ENCODE measurements at regions not wholly inside any gene's neighbourhood (a gene's known extent, or its start where the extent isn't known, plus 50 kb on each side); places are given as distances from the start of the nearest gene placed in this dataset.

- no peak for DNase-seq
- 70 to 71% methylated on average over 5 of the region's 5 CpGs for WGBS, 2 donors
Observed at GRCh38 chr2:235219048-235219447, 267.2 kb downstream of the SH3BP4 start.

DNA sequence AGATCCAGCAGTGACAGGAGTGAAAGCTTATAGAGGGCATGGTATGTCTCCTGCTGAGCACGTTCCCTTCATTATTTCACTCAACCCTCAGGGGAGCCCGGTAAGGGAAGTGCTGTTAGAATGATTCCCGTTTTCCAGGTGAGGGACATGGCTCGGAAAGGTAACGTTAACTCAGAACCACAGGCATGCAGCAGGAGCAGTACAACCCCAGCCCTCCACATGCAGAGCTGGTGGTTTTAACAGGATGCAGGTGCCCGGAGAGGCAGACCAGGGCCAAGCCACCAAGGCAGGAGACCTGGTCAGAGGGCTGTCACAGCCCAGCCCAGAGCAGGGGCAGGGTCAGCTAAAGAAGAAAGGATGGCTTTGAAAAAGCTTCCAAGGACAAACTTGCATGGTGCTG is 268.5 kb downstream of the SH3BP4 start:
- H3K4me3 ChIP-seq, result no peak overlapping the region
- no peak overlapping the region for H3K27ac ChIP-seq
- TF ChIP-seq EP300 (IDR thresholded peaks at IDR 0.05), result no peak
- TF ChIP-seq POLR2AphosphoS5 (IDR thresholded peaks at IDR 0.05), result no peak
- TF ChIP-seq POLR2A (IDR thresholded peaks at IDR 0.05), result no peak
- TF ChIP-seq, protein P1, sequence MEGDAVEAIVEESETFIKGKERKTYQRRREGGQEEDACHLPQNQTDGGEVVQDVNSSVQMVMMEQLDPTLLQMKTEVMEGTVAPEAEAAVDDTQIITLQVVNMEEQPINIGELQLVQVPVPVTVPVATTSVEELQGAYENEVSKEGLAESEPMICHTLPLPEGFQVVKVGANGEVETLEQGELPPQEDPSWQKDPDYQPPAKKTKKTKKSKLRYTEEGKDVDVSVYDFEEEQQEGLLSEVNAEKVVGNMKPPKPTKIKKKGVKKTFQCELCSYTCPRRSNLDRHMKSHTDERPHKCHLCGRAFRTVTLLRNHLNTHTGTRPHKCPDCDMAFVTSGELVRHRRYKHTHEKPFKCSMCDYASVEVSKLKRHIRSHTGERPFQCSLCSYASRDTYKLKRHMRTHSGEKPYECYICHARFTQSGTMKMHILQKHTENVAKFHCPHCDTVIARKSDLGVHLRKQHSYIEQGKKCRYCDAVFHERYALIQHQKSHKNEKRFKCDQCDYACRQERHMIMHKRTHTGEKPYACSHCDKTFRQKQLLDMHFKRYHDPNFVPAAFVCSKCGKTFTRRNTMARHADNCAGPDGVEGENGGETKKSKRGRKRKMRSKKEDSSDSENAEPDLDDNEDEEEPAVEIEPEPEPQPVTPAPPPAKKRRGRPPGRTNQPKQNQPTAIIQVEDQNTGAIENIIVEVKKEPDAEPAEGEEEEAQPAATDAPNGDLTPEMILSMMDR (IDR thresholded peaks at IDR 0.05), result no peak
- H3K27me3 ChIP-seq, result no peaks in the 10 kb centered on the region
- WGBS, 2 donors, result 89 to 95% methylated on average over 6 of the region's 6 CpGs
- no peaks in the 10 kb centered on the region for H3K9me3 ChIP-seq
- H3K36me3 ChIP-seq, result no peaks in the 10 kb centered on the region
- intact Hi-C loops (cut with DNase I), result no loop called here
- no peak for DNase-seq
- H3K4me1 ChIP-seq, result no peaks in the 10 kb centered on the region

More at GRCh38 chr2:235219048-235219447, 267.2 kb downstream of the SH3BP4 start:
- Histone ChIP-seq H3K27me3 (no peaks in the 10 kb centered on the region), H3K27ac (no peak overlapping the region), H3K9me3 (no peaks in the 10 kb centered on the region), H3K4me3 (no peak overlapping the region), H3K36me3 (no peaks in the 10 kb centered on the region), H3K4me1 (no peaks in the 10 kb centered on the region)
- intact Hi-C loops (cut with DNase I), result no loop called here
- TF ChIP-seq, protein P1 (IDR thresholded peaks at IDR 0.05), result no peak
- no peak for TF ChIP-seq POLR2A (IDR thresholded peaks at IDR 0.05)
- no peak for TF ChIP-seq EP300 (IDR thresholded peaks at IDR 0.05)
- no peak for TF ChIP-seq POLR2AphosphoS5 (IDR thresholded peaks at IDR 0.05)

DNA sequence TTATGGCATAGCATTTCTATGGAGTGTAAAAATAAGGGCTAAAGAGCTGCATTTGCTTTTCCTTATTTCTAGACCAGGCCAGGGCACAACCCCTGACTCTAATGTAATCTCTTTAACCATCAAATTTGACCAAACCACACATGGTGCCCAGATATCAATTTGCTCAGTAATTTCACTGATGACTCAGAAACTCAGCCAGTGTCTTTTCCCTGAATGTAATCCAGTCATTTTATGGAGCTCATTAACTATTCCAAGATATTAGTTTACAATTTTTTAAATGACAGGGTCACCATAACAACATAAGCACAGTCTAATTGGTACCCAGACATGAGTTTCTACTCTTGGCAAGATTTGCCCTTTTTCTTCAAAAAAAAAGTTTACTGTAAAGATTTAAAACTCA is 270.8 kb upstream of the AGAP1 start:
- DNase-seq, result no peak
- Histone ChIP-seq H3K4me1 (no peaks in the 10 kb centered on the region), H3K4me3 (no peak overlapping the region), H3K9me3 (no peaks in the 10 kb centered on the region), H3K27me3 (no peaks in the 10 kb centered on the region), H3K27ac (no peak overlapping the region), H3K36me3 (no peaks in the 10 kb centered on the region)
- intact Hi-C loops (cut with DNase I), result no loop called here
- no peak for TF ChIP-seq POLR2A (IDR thresholded peaks at IDR 0.05)
- TF ChIP-seq, protein P1 (IDR thresholded peaks at IDR 0.05), result no peak
- no peak for TF ChIP-seq POLR2AphosphoS5 (IDR thresholded peaks at IDR 0.05)
- no peak for TF ChIP-seq EP300 (IDR thresholded peaks at IDR 0.05)

- no peaks in the 10 kb centered on the region for H3K27me3 ChIP-seq
- intact Hi-C loops (cut with DNase I), result no loop called here
- no peaks in the 10 kb centered on the region for H3K4me1 ChIP-seq
- WGBS, 2 donors, result 94 to 97% methylated on average over 5 of the region's 5 CpGs
- H3K36me3 ChIP-seq, result no peaks in the 10 kb centered on the region
- H3K4me3 ChIP-seq, result no peak overlapping the region
- no peaks in the 10 kb centered on the region for H3K9me3 ChIP-seq
- DNase-seq, result no peak
- H3K27ac ChIP-seq, result no peak overlapping the region
- no peak for TF ChIP-seq POLR2AphosphoS5 (IDR thresholded peaks at IDR 0.05)
- no peak for TF ChIP-seq POLR2A (IDR thresholded peaks at IDR 0.05)
- TF ChIP-seq EP300 (IDR thresholded peaks at IDR 0.05), result no peak
- TF ChIP-seq, protein P1 (IDR thresholded peaks at IDR 0.05), result no peak
Observed at GRCh38 chr2:235224410-235224809, 269.4 kb upstream of the AGAP1 start.

- intact Hi-C loops (cut with DNase I), result no loop called here
- Histone ChIP-seq H3K9me3 (no peaks in the 10 kb centered on the region), H3K4me3 (no peak overlapping the region), H3K4me1 (no peaks in the 10 kb centered on the region), H3K36me3 (no peaks in the 10 kb centered on the region), H3K27me3 (no peaks in the 10 kb centered on the region), H3K27ac (no peak overlapping the region)
- 96 to 97% methylated on average over 8 of the region's 8 CpGs for WGBS, 2 donors
- no peak for DNase-seq
- TF ChIP-seq POLR2A (IDR thresholded peaks at IDR 0.05), result no peak
- TF ChIP-seq, protein P1 (IDR thresholded peaks at IDR 0.05), result no peak
- TF ChIP-seq POLR2AphosphoS5 (IDR thresholded peaks at IDR 0.05), result no peak
- no peak for TF ChIP-seq EP300 (IDR thresholded peaks at IDR 0.05)
Observed at GRCh38 chr2:235225261-235225660, 268.6 kb upstream of the AGAP1 start.

Measured in sigmoid colon (tissue), 6 donors.